Lower leg skin (tissue), 3 donors: ENCODE measurements at regions not wholly inside any gene's neighbourhood (a gene's known extent, or its start where the extent isn't known, plus 50 kb on each side); places are given as distances from the start of the nearest gene placed in this dataset.

ENCODE experiments used
- CTCF ChIP-seq, 3 donors: fragments of 450-650 bp; IDR thresholded peaks; one replicate each; pipeline ENCODE4 v1.5.1; 2016; ENCODE audit warnings: antibody characterized with exemption in 3 of 3, mild to moderate bottlenecking in 3 of 3, moderate library complexity in 2 of 3
- POLR2A ChIP-seq, 2 donors: fragments of 450-650 bp; IDR thresholded peaks; one replicate each; pipeline ENCODE4 v1.6.1; 2016 to 2017; ENCODE audit warnings: antibody characterized with exemption in 2 of 2, mild to moderate bottlenecking in 1 of 2, moderate library complexity in 1 of 2

GRCh38 chr1:72705921-72706320 lies 423.6 kb upstream of the NEGR1 start:
- TF ChIP-seq POLR2A (IDR thresholded peaks at IDR 0.05) (no peak), CTCF (IDR thresholded peaks at IDR 0.05) (no peak)
